ENCODE measurements at regions not wholly inside any gene's neighbourhood (a gene's known extent, or its start where the extent isn't known, plus 50 kb on each side); places are given as distances from the start of the nearest gene placed in this dataset.

DNA sequence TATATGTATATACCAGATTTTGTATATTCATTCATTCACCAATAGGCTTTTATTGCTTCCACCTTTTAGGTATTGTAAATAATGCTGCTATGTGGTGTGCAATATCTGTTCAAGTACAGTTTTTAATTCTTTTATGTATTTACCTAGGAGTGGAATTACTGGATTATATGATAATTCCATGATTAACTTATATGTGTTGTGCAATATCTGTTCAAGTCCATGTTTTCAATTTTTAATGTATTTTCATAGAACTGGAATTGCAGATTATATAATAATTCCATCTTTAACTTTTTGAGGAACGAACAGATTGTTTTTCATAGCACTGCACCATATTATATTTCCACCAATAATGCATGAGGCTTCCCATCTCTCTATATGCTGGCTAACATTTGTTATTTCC is 50.6 kb upstream of the L3MBTL4 start:
- DNase-seq = no peak

- no peak for DNase-seq
These were observed 61.5 kb upstream of the L3MBTL4 start for GRCh38 chr18:6476190-6476589.

- DNase-seq = no peak
These were observed 62.2 kb upstream of the L3MBTL4 start for GRCh38 chr18:6476880-6477279.

GRCh38 chr18:6478121-6478520 is 63.4 kb upstream of the L3MBTL4 start:
- DNase-seq = no peak

DNA sequence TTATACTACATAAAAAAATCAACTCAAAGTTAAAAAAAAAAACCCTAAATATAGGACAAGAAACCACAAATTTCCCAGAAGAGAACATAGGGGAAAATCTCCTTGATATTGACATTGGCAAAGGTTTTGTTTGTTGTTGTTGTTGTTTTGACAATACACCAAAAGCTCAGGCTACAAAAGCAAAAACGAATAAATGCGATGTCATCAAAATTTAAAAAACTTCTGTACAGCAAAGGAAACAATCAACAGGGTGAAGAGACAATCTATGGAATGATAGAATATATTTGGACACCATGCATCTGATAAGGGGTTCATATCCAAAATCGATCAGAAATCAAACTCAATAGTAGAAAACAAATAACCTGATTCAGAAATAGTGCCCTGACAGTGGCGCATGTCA is 65.0 kb upstream of the L3MBTL4 start:
- DNase-seq = no peak

- DNase-seq = peak; percentile 32
These were observed 67.7 kb upstream of the L3MBTL4 start for GRCh38 chr18:6482198-6482977.

DNA sequence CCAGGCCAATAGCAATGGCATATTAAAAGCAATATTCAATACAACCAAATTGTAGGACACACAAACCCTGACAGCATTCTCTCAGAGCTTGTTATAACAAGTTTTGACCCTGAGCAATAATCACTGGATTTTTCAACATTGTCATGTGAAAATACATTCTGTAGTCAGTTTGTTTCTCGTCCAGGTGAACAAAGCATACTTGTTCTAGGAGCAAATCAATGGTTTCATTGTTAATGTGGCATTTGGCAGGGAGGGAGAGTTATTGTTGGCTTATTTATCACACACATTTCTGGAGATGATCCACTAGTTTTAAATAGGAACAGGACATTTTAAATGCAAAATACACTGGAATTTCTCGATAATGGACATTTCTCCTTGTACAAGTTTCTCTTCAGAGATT is 69.9 kb upstream of the L3MBTL4 start:
- DNase-seq = no peak

DNA sequence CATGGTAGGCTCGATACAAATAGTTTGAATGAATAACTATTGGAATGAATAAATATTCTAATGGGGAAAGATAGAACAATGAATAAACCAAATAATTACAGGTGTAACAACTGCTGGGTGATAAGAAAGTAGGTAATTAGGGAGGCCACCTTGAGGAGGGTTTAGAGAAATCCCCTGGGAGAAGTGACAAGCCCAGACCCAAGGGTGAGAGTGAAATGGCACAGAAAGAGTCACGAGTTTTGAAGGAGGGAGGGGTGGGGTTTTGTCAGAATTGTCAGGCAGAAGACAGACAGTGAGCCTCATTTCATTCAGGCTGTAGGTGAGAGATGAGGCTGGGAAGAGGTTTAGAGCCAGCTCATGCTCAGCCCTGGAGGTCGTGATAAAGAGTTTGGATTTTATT is 71.6 kb upstream of the L3MBTL4 start:
- DNase-seq = no peak

DNA sequence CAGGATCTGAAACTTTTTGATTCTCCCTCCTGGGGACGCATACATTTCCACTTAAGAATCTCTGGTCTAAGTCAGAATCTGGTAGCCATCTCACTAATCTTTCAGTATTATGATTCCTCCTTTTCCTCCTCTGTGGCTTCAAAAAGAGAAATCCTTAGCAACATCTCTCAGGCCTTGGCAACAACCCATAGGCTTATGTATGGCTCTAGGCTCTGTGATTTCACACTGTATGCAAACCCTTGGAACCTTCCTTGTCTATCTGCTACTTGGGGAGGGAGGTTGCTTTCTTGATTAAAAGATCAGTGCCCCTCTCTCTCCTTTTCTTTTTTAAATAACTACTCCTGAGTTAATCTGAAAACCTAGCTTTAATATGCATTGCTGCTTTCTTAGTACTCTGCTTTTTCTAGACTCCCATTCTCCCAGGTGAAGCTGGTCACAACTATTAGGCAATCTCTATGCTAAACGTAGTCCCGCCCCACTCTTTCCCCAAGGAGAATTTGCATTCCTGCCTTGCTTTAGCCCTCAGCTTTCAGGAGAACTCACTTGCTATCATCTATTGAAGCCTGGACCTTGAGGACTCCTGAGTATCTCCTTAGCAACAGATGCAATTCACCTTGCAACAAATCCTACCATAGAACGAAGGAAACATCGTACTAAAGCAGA is 72.2 kb upstream of the L3MBTL4 start:
- no peak for DNase-seq

DNA sequence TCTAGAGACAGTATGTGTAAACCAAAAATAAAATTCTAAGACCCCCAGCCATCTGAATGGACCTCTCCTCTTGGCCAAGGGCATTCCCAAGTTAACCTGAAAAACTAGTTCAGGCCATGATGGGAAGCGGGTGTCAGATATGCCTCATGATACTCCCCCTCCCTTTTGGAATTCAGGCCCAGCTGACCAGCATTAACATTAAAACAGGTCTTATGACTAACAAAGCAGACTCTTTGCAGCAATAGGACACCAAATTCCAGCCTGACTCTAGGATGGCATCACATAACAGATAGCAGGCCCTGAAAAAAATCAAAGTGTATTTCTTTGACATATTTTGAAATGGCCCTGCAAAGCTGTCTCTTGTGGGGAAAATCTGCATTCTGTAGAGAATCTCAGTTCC is 73.3 kb upstream of the L3MBTL4 start:
- no peak for DNase-seq

DNA sequence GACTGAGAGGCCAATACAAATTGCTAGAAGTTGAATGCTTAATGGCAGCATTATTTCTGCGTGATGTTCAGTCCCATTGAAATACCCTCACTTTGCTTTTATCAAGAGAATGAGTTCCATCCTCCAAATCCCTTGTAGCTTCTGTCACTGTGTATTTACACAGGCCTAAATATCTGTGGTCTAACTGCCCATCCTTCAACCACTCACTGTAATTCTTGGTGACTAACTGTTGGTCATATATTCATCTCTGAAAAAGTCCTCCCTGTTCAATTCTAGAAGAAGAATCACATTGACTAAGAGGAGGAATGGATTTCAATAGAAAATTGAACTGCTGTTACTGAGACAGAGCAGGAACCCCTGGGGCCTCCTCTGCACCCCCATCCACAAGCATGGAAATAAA is 74.2 kb upstream of the L3MBTL4 start:
- DNase-seq = no peak

- no peak for DNase-seq
These were observed 75.3 kb upstream of the L3MBTL4 start for GRCh38 chr18:6489977-6490376.

GRCh38 chr18:6493194-6493593 is 78.5 kb upstream of the L3MBTL4 start:
- DNase-seq = no peak

DNA sequence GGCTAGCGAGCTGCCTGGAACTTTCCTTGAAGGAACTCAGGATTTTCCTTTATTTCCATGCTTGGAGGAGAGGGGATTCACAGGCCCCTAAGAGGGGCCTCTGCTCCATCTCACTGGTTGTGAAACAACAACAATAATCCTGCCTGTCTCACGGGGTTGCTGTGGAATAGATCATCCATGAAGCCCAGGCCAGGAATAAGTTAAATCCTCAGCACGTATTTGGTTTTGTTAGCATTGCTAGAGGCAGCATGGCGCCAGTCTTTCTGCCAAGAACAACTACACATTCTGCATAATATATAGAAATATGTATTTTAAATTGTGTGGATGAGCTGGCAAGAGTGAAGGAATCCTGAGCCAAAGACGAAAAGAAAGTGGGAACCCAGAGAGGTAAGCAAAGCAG is 80.8 kb upstream of the L3MBTL4 start:
- no peak for DNase-seq

DNA sequence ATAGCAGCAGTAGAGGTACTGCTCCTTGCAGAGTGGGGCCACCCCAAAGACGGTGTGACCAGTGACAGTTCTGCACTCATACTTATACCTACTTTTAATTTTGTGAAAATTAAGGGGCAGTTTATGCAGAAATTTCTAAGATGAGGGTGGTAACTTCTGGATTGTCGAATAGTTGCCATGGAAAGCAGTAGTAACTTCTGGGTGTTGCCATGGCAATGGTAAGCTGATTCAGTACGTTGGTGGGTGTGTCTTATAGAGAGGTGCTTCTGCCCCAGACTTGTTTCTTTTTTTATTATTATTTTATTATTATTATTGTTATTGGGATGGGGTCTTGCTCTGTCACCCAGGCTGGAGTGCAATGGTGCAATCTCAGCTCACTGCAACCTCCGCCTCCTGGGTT is 82.8 kb upstream of the L3MBTL4 start:
- DNase-seq = no peak

DNA sequence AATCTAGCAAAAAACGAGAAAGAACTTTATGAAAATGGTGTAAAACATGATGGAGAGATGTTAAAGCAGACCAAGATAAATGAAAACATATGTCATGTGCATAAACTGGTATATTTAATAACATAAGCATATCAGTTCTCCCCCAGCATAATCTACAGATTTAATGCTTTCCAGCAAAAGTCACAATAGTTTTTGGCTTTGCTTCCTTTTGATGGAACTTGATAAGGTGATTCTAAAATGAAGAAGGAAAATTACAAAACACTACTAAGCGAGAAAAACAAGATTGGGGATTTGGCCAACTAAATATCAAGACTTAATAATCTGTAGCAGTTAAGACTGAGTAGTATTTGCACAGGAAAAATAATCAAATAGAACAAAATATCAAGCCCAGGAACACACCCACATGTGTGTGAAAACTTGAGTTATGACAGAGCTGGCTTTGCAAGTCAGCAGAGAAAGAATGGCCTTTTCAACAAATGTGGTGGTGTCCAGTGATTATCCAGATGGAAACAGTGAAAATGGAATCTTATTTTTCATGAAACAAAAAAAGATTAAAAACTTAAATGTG is 83.7 kb upstream of the L3MBTL4 start:
- no peak for DNase-seq

DNA sequence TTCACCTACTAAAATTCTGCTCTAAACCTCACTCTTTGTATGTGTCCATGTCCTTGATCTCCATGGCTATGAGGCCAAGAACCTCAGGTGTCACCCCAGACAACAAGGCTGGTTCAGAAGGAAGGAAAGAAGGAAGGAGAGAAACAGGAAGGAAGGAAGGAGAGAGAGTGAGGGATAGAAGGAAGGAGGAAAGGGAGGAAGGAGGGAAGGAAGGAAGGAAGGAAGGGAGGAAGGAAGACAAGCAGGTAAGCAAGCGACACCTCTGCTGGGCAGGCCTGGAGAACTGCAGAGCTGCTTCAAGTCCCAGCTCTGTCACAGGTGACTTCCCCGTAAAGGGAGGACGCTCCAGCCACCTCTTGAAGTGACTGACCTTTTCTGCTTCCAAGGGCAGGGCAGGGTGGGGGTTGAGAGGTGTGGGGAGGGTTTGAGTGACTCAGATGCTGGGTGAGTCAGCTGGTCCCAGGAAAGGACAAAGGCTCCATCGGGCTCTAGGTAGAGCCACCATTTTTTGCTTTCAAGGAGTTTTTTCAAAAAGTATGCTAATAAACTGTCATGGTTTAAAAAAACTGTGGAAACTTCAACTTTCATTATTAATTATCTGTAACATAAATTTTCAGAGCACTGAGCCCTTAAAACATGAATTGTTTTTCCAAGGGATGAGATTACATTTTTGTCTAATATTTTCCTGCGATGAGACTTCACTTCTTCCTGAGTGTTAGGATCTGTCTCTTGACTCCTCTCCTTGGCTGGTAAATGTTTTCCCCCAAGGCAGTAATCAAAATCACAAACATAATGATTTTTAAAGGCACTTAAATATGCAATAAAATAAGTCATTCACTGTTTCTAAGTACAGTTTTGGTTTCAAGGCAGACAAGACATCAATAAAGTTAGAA is 90.1 kb upstream of the L3MBTL4 start:
- DNase-seq = no peak

- DNase-seq = no peak
These were observed 90.8 kb upstream of the L3MBTL4 start for GRCh38 chr18:6505498-6505875.

- DNase-seq = no peak
These were observed 94.7 kb upstream of the L3MBTL4 start for GRCh38 chr18:6509417-6509816.

- no peak for DNase-seq
These were observed 95.1 kb upstream of the L3MBTL4 start for GRCh38 chr18:6509832-6510231.

- DNase-seq = no peak
These were observed 106.2 kb upstream of the L3MBTL4 start for GRCh38 chr18:6520901-6521300.

GRCh38 chr18:6521803-6522418 is 107.2 kb upstream of the L3MBTL4 start:
- DNase-seq = peak; percentile 45

DNA sequence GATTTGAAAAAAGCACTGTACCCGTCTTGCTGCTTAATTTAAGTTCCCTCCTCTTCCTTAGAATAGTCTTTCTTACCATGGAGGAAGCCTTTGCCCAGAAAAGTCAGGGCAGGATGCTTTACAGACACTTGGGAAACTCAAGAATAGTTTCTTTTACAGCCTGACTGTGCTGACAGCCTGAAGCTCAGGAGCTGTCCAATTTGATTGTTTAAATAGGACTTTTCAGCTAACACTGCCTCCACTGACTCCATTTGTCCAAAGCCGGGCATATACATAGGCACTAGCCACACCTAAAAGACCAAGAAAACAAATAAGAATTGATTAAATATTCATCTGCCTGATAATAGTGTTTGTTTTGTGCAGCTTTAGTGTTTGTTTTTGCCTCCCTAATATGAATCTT is 110.9 kb upstream of the L3MBTL4 start:
- DNase-seq = no peak
